WERI-Rb-1 (cell line): ENCODE measurements at regions not wholly inside any gene's neighbourhood (a gene's known extent, or its start where the extent isn't known, plus 50 kb on each side); places are given as distances from the start of the nearest gene placed in this dataset.

Experiments
- DNase-seq: peaks from one replicate; pipeline ENCODE4 v3.0.0-alpha.2; 2020
- H3K27ac ChIP-seq: fragments of 250-450 bp; sonication (Bioruptor Pico); 2 replicates; pipeline ENCODE4 v1.5.1; 2020; ENCODE audit warnings: mild to moderate bottlenecking, moderate library complexity
- H3K27me3 ChIP-seq: fragments of 250-450 bp; sonication (Bioruptor Pico); 2 replicates; pipeline ENCODE4 v1.5.1; 2021; ENCODE audit warnings: mild to moderate bottlenecking, low read depth, moderate library complexity; ENCODE audit not compliant: insufficient read depth, severe bottlenecking
- H3K36me3 ChIP-seq: fragments of 250-450 bp; sonication (Bioruptor Pico); 2 replicates; pipeline ENCODE4 v1.5.1; 2020; ENCODE audit warnings: mild to moderate bottlenecking, moderate library complexity
- H3K4me3 ChIP-seq: 2 replicates; pipeline ENCODE4 v1.5.1; 2011; ENCODE audit warnings: low read depth, mild to moderate bottlenecking, control low read depth, low read length
- H3K9me3 ChIP-seq: fragments of 250-450 bp; sonication (Bioruptor Pico); 2 replicates; pipeline ENCODE4 v1.5.1; 2021; ENCODE audit warnings: mild to moderate bottlenecking, moderate library complexity; ENCODE audit not compliant: severe bottlenecking
- TF ChIP-seq, protein P1 (sequence below): IDR thresholded peaks from 2 replicates; pipeline ENCODE4 v1.5.1; 2011; ENCODE audit warnings: low read depth, mild to moderate bottlenecking, control low read depth, inconsistent platforms, low read length

DNA sequence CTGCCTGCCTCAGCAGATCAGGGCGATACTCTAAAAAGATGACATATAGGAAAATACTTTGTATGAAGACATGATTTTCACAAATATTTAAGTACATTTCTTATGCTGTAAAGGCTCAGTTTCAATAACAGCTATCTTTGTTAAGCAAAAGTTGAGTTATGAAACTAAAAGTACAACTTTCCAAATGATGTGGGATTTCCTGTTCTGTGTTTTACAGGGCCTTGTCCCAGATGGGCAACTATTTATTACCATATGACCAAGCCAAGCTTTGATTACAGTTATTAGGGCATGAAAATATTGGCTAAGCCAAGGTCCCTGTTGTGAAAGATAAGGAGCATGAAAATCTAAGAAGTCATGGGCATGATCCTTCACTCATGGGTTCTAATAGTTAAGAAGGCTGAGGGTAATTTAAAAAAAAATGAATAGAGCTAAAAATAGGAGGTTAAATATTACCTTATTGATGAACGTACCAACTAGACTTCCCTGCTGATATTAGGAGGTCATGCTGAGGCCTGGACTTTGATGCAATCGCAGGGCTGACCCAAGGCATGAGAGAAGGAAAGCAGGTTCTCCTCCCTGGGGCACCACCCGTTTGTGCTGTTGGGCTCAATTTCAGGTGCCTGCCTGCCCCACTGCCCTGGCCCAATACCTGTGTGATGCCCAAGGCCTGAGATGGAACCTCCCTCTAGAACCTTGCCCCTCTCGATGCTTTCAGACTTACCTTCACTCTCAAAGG, 294.4 kb upstream of the PRDM1 start:
- Histone ChIP-seq H3K27me3 (no peaks in the 10 kb centered on the region), H3K9me3 (no peaks in the 10 kb centered on the region), H3K36me3 (no peaks in the 10 kb centered on the region), H3K27ac (no peak overlapping the region), H3K4me3 (no peak overlapping the region)
- TF ChIP-seq, protein P1, sequence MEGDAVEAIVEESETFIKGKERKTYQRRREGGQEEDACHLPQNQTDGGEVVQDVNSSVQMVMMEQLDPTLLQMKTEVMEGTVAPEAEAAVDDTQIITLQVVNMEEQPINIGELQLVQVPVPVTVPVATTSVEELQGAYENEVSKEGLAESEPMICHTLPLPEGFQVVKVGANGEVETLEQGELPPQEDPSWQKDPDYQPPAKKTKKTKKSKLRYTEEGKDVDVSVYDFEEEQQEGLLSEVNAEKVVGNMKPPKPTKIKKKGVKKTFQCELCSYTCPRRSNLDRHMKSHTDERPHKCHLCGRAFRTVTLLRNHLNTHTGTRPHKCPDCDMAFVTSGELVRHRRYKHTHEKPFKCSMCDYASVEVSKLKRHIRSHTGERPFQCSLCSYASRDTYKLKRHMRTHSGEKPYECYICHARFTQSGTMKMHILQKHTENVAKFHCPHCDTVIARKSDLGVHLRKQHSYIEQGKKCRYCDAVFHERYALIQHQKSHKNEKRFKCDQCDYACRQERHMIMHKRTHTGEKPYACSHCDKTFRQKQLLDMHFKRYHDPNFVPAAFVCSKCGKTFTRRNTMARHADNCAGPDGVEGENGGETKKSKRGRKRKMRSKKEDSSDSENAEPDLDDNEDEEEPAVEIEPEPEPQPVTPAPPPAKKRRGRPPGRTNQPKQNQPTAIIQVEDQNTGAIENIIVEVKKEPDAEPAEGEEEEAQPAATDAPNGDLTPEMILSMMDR, result no peak
- DNase-seq, result no peak

DNA sequence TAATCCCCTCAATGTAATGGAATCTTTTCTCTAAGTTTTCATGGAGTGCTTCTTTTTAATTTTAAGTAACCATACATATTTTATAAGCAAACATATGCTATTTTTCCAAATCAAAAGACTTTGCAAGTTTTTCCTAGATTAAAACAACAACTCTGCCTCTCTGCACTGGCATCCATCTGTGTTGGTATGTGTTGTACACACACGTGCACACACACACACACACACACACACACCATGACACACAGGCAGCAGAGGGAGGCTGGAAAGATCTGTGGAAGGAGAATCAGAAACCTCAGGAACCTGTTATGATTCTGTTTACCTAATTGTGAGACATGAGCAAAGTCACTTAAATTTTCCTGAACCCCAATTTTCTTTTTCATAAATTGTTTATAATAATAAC, 295.0 kb upstream of the PRDM1 start:
- no peaks in the 10 kb centered on the region for H3K36me3 ChIP-seq
- no peaks in the 10 kb centered on the region for H3K9me3 ChIP-seq
- no peak overlapping the region for H3K4me3 ChIP-seq
- TF ChIP-seq, protein P1, result no peak
- H3K27ac ChIP-seq, result no peak overlapping the region
- H3K27me3 ChIP-seq, result no peaks in the 10 kb centered on the region
- DNase-seq, result no peak

DNA sequence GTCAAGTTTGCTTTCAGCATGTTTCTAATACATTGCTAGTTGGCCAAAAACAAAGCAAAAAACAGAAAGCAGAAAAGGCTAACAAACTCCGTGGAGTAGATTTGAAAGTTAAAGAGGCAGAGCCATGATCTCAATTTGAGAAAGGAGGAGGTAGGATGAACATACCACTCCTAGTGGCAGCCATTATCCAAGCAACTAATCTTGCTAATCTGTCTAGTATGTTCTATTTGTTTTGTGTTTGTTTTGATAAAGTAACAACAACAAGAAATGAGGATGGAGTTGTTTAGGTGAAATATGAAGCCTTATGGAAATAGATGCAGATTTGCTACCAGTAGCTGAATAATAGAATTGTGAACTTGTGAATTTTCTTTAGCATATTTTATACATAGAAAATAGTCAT, 295.5 kb upstream of the PRDM1 start:
- TF ChIP-seq, protein P1, result 0 out of 2 replicates have a peak, but pooled peaks have one; percentile 6
- no peak for DNase-seq
- no peaks in the 10 kb centered on the region for H3K9me3 ChIP-seq
- H3K27ac ChIP-seq, result no peak overlapping the region
- no peak overlapping the region for H3K4me3 ChIP-seq
- no peaks in the 10 kb centered on the region for H3K36me3 ChIP-seq
- H3K27me3 ChIP-seq, result no peaks in the 10 kb centered on the region

DNA sequence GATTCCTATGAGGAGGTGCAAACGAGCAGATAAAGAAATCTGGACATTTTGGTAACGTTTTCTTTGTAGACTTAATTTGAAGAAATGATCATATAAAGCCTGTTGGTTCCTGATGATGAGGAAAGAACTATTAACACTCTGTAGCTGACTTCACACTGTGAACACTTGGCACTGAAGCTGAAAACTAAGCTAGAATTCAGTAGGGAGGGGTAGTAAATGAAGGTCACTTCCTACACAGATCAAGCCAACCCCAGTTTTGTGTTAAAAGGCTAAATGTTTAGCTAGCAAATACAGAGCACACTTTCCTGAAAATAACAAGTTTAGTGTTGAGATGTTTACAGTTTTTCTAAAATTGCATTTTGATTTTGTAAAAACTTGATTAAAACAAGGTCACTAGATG, 296.2 kb upstream of the PRDM1 start:
- no peaks in the 10 kb centered on the region for H3K36me3 ChIP-seq
- no peaks in the 10 kb centered on the region for H3K27me3 ChIP-seq
- no peaks in the 10 kb centered on the region for H3K9me3 ChIP-seq
- TF ChIP-seq, protein P1, result no peak
- H3K4me3 ChIP-seq, result no peak overlapping the region
- DNase-seq, result no peak
- H3K27ac ChIP-seq, result no peak overlapping the region

DNA sequence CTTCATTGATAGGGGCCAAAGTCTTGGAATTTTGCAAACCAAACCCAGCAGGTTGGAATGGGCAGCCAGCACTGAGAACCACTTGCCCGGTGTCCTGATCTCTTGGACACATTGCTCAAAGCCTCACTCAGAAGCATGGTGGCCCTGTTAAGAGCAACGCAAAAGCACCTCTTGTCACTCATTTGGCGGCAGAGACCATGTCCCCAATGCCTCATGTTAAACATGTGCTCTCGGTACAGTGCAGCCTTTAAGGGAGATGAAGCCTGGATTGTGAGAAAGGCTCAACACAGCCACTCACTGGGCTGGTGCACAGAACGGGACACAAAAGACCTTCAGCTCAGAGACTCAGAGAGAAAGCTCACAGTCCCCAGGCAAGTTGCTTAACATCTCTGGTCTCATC, 298.4 kb upstream of the PRDM1 start:
- Histone ChIP-seq H3K27me3 (no peaks in the 10 kb centered on the region), H3K9me3 (no peaks in the 10 kb centered on the region), H3K27ac (no peak overlapping the region), H3K36me3 (no peaks in the 10 kb centered on the region), H3K4me3 (no peak overlapping the region)
- DNase-seq, result no peak
- TF ChIP-seq, protein P1, result no peak
